ENCODE measurements at regions not wholly inside any gene's neighbourhood (a gene's known extent, or its start where the extent isn't known, plus 50 kb on each side); places are given as distances from the start of the nearest gene placed in this dataset.
A peak's percentile ranks its signal among the peaks of the same experiment; 100 is the strongest.

DNA sequence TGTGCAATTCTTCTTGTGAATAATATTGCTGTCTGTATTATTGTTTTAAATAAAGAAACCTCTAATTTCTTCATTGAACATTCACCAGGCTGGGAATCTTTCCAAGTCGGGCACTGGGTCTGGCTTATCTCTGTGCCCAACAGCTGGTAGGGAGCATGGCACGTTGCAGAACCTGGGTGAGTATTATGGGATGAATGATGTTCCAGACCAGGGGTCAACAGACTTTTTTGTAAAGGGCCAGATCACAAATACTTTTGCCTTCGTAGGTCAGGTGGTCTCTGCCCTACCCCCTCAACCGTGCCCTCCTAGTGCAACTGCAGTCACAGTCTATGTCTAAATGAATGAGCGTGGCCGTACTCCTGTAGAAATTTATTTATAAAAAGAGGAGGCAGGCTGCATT lies 81.6 kb upstream of the FOXQ1 start:
- H3K4me3 Mint-ChIP-seq: no peak overlapping the region
- TF ChIP-seq, protein P1, sequence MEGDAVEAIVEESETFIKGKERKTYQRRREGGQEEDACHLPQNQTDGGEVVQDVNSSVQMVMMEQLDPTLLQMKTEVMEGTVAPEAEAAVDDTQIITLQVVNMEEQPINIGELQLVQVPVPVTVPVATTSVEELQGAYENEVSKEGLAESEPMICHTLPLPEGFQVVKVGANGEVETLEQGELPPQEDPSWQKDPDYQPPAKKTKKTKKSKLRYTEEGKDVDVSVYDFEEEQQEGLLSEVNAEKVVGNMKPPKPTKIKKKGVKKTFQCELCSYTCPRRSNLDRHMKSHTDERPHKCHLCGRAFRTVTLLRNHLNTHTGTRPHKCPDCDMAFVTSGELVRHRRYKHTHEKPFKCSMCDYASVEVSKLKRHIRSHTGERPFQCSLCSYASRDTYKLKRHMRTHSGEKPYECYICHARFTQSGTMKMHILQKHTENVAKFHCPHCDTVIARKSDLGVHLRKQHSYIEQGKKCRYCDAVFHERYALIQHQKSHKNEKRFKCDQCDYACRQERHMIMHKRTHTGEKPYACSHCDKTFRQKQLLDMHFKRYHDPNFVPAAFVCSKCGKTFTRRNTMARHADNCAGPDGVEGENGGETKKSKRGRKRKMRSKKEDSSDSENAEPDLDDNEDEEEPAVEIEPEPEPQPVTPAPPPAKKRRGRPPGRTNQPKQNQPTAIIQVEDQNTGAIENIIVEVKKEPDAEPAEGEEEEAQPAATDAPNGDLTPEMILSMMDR (IDR thresholded peaks at IDR 0.05; ENCODE audit: unreplicated experiment in 3 of 3): no peak
- peaks cover 29% of the 10 kb centered on the region for H3K27me3 Mint-ChIP-seq (ENCODE audit: low read depth)
- H3K9me3 Mint-ChIP-seq: no peaks in the 10 kb centered on the region
- H3K4me1 Mint-ChIP-seq: peaks cover 10% of the 10 kb centered on the region
- H3K27ac Mint-ChIP-seq: no peak overlapping the region
- H3K36me3 Mint-ChIP-seq (ENCODE audit: low read depth): no peaks in the 10 kb centered on the region

DNA sequence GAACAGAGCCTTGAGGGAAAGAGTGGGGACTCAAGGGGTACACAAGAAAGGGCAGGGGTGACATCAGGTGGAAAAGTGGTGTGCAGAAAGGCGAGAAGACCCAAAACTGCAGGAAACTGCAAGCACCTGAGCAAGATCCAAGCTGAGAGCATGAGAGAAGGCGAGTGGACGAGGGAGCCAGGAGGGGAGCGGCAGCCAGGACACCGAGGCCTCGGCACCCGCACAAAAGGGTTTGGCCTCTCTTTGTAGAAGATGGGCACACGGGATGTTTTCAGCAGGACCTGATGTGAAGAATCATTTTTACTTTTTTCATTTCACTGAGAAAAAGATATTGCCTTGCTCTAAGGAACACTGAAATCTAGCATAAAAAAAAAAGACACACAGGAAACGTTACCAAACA lies 82.1 kb upstream of the FOXQ1 start:
- Mint-ChIP-seq H3K9me3 (no peaks in the 10 kb centered on the region), H3K4me1 (peaks cover 10% of the 10 kb centered on the region), H3K36me3 (ENCODE audit: low read depth) (no peaks in the 10 kb centered on the region), H3K27me3 (ENCODE audit: low read depth) (peaks cover 29% of the 10 kb centered on the region), H3K4me3 (no peak overlapping the region), H3K27ac (no peak overlapping the region)
- TF ChIP-seq, protein P1 (IDR thresholded peaks at IDR 0.05; ENCODE audit: unreplicated experiment in 3 of 3): no peak

DNA sequence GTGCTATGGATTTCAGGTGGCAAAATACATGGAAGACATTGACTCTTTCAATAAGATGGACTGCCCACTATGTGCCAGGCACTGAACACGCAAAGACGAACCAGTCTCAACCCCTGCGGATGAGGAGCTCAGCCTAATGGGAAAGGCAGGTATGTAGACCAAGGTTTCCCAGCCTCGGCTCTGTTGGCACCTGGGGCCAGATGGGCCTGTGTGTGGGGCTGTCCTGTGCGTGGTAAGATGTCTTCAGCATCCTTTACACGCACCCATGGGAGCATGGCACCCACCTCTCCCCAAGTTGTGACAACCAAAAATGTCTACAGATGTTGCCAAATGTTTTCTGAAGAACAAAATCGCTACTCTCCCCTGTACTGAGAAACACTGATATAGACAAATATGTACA lies 82.6 kb upstream of the FOXQ1 start:
- peaks cover 26% of the 10 kb centered on the region for H3K27me3 Mint-ChIP-seq (ENCODE audit: low read depth)
- TF ChIP-seq, protein P1 (IDR thresholded peaks at IDR 0.05; ENCODE audit: unreplicated experiment in 3 of 3): no peak
- H3K27ac Mint-ChIP-seq: no peak overlapping the region

DNA sequence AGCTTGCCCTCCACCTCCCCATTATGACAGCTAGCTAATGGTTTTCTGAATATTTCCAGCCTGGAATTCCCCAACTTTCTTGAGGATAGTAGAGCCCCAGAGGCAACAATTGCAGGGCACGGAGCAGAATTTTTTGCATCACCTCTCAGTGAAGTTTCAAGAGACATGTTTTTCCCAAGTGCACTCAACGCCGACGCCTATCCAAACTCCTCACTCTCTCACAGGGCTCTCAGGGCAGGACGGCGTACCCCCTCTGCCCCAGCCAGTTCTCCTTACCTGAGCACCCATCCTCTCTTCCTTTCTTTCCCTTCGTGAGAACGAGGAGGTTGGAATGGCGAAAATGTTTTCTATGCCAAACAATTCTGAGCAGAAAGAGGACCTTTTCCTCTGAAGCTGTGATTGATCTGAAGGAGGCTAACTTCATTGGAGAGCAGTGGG lies 83.1 kb upstream of the FOXQ1 start:
- Mint-ChIP-seq H3K9me3 (no peaks in the 10 kb centered on the region), H3K27ac (peak overlapping the region; percentile 6 to 48 (median 22)), H3K4me3 (no peak overlapping the region), H3K27me3 (ENCODE audit: low read depth) (peaks cover 23% of the 10 kb centered on the region), H3K4me1 (peaks cover 10% of the 10 kb centered on the region), H3K36me3 (ENCODE audit: low read depth) (no peaks in the 10 kb centered on the region)
- TF ChIP-seq, protein P1 (IDR thresholded peaks at IDR 0.05; ENCODE audit: unreplicated experiment in 3 of 3): no peak

More for the DNA sequence above, 82.6 kb upstream of the FOXQ1 start:
- H3K9me3 Mint-ChIP-seq: no peaks in the 10 kb centered on the region
- no peak overlapping the region for H3K4me3 Mint-ChIP-seq
- H3K36me3 Mint-ChIP-seq (ENCODE audit: low read depth): no peaks in the 10 kb centered on the region
- H3K4me1 Mint-ChIP-seq: peaks cover 10% of the 10 kb centered on the region

DNA sequence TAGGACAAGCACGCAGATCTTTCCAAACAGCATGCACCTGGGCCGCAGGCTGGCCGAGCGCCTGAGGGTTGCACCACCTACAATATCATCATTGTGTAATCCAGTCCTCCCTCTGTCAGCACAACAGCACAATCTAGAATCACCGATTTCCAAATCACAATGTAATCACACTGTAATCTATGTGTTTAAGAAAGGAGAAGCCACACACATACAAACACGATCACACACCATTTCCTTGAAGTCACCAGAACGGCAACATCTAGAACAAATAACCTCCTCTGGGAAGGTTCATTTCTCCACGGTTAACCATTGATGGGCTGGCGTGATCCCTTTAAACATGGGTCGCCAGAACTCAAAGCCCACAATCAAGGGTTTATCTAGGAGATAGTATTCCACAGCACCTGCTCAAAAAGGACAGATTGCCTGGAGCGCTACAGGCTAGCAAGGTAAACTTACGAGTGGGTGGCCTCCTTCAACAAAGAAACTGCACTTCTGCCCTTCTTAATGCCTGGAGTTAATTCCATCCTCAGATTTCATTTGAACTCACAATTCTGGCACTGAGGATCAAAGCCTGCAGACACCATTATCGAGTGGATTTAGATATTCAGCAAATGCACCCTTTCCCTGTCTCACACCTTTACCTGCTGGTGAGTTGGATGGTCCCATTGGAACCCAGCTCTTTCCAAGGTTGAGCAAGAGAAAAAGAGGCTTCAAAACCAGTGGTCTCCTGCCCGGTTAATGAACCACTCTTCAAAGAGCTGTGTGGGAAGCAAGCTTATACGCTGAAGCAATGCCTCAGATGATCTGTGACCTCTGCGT lies 83.8 kb upstream of the FOXQ1 start:
- TF ChIP-seq, protein P1 (IDR thresholded peaks at IDR 0.05; ENCODE audit: unreplicated experiment in 3 of 3): no peak
- Mint-ChIP-seq H3K4me3 (no peak overlapping the region), H3K27me3 (ENCODE audit: low read depth) (peaks cover 23% of the 10 kb centered on the region), H3K36me3 (ENCODE audit: low read depth) (no peaks in the 10 kb centered on the region), H3K27ac (peak overlapping the region; percentile 6 to 63 (median 48)), H3K9me3 (no peaks in the 10 kb centered on the region), H3K4me1 (peaks cover 10% of the 10 kb centered on the region)

DNA sequence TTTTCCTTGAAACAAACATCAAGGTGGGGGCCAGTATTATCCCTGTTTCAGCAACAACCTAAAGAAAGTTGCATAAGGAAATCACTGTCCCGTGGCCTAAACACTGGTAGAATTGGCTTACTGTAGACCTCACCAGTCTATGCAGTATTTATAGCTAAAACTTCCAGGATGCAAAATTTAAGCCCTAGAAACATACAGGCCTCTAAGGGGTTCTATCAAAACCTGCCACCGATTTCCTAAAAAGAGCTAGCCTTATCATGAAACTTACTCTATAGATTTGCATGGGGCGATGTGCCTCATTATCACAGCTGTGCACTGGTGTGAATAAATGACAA lies 84.3 kb upstream of the FOXQ1 start:
- no peak overlapping the region for H3K4me3 Mint-ChIP-seq
- H3K9me3 Mint-ChIP-seq: no peaks in the 10 kb centered on the region
- H3K4me1 Mint-ChIP-seq: peaks cover 10% of the 10 kb centered on the region
- H3K27me3 Mint-ChIP-seq (ENCODE audit: low read depth): peaks cover 19% of the 10 kb centered on the region
- H3K36me3 Mint-ChIP-seq (ENCODE audit: low read depth): no peaks in the 10 kb centered on the region
- H3K27ac Mint-ChIP-seq: peak overlapping the region in 2 of 3 experiments; percentile 48 to 63
- TF ChIP-seq, protein P1 (IDR thresholded peaks at IDR 0.05; ENCODE audit: unreplicated experiment in 3 of 3): no peak

Data from nephron (organoid).